ENCODE measurements at regions not wholly inside any gene's neighbourhood (a gene's known extent, or its start where the extent isn't known, plus 50 kb on each side); places are given as distances from the start of the nearest gene placed in this dataset.

GRCh38 chr4:141801558-141801957, 165.2 kb downstream of the IL15 start:
- in situ Hi-C loops (cut with HindIII; ENCODE audit: low sequenced_read_pairs): no loop called here
- TF ChIP-seq, protein P1, sequence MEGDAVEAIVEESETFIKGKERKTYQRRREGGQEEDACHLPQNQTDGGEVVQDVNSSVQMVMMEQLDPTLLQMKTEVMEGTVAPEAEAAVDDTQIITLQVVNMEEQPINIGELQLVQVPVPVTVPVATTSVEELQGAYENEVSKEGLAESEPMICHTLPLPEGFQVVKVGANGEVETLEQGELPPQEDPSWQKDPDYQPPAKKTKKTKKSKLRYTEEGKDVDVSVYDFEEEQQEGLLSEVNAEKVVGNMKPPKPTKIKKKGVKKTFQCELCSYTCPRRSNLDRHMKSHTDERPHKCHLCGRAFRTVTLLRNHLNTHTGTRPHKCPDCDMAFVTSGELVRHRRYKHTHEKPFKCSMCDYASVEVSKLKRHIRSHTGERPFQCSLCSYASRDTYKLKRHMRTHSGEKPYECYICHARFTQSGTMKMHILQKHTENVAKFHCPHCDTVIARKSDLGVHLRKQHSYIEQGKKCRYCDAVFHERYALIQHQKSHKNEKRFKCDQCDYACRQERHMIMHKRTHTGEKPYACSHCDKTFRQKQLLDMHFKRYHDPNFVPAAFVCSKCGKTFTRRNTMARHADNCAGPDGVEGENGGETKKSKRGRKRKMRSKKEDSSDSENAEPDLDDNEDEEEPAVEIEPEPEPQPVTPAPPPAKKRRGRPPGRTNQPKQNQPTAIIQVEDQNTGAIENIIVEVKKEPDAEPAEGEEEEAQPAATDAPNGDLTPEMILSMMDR (IDR thresholded peaks at IDR 0.05; ENCODE audit: low read depth, low read length): no peak
- no peak for DNase-seq (ENCODE audit: low read depth, low spot score)
- no peak overlapping the region for H3K4me3 ChIP-seq (ENCODE audit: low read depth, low read length)

- peak; percentile 84 for DNase-seq (ENCODE audit: low read depth, low spot score)
- TF ChIP-seq, protein P1 (IDR thresholded peaks at IDR 0.05; ENCODE audit: low read depth, low read length): no peak
- in situ Hi-C loops (cut with HindIII; ENCODE audit: low sequenced_read_pairs): no loop called here
These were observed 165.9 kb downstream of the IL15 start for GRCh38 chr4:141802333-141802732.

DNA sequence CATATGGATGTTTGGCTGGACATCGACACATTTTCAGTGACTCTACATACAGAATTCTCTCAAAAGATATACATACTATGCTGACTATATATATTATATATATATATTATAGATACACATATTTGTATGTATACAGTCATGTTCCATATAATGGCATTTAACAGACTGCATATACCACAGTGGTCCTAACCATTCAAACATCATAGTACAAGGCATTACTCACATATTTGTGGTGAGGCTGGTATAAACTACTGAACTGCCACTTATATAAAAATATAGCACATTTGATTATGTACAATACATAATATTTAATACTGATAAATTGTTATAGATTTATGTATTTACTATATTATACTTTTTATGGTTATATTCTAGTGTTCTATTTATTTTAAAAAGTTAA, 168.5 kb downstream of the IL15 start:
- TF ChIP-seq, protein P1 (IDR thresholded peaks at IDR 0.05; ENCODE audit: low read depth, low read length): no peak
- no peak for DNase-seq (ENCODE audit: low read depth, low spot score)
- no peak overlapping the region for H3K4me3 ChIP-seq (ENCODE audit: low read depth, low read length)
- in situ Hi-C loops (cut with HindIII; ENCODE audit: low sequenced_read_pairs): no loop called here

More at GRCh38 chr4:141802333-141802732, 165.9 kb downstream of the IL15 start:
- no peak overlapping the region for H3K4me3 ChIP-seq (ENCODE audit: low read depth, low read length)

- DNase-seq (ENCODE audit: low read depth, low spot score): peak; percentile 67
- TF ChIP-seq, protein P1 (IDR thresholded peaks at IDR 0.05; ENCODE audit: low read depth, low read length): no peak
- H3K4me3 ChIP-seq (ENCODE audit: low read depth, low read length): no peak overlapping the region
- in situ Hi-C loops (cut with HindIII; ENCODE audit: low sequenced_read_pairs): no loop called here
These were observed 170.9 kb downstream of the IL15 start for GRCh38 chr4:141807103-141807891.

DNA sequence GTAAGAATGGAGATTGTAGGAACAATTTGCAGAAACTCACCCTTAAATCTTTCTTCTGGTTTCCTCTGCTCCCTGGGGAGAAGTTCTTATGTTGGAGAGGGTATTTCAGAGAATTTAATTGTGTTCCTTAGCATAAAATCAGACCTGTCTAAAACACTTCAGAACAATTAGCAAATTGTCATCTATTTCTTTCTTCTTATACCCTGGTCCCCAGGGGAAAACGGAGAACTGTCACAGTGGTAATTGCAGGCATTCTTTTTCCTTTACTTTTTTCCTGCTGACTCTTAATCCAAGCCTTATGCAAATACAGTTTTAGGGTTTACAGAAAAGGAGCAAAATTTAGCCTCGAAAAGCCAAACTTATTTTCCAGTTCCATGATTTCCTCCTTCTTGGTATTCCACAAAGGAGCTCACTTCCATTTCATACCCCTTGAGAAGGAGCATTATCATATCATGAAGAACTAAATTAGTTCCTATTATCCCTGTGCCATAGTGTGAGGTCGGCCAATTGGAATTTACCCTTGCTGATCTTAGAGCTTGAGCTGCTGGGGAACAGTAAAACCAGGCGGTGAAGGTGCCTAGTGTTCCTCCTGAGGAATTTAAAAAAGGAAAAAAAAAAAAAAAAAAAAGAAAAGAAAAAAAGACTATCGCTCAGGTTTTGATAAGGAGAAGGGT, 173.8 kb downstream of the IL15 start:
- in situ Hi-C loops (cut with HindIII; ENCODE audit: low sequenced_read_pairs): no loop called here
- TF ChIP-seq, protein P1 (IDR thresholded peaks at IDR 0.05; ENCODE audit: low read depth, low read length): no peak
- no peak overlapping the region for H3K4me3 ChIP-seq (ENCODE audit: low read depth, low read length)
- no peak for DNase-seq (ENCODE audit: low read depth, low spot score)

DNA sequence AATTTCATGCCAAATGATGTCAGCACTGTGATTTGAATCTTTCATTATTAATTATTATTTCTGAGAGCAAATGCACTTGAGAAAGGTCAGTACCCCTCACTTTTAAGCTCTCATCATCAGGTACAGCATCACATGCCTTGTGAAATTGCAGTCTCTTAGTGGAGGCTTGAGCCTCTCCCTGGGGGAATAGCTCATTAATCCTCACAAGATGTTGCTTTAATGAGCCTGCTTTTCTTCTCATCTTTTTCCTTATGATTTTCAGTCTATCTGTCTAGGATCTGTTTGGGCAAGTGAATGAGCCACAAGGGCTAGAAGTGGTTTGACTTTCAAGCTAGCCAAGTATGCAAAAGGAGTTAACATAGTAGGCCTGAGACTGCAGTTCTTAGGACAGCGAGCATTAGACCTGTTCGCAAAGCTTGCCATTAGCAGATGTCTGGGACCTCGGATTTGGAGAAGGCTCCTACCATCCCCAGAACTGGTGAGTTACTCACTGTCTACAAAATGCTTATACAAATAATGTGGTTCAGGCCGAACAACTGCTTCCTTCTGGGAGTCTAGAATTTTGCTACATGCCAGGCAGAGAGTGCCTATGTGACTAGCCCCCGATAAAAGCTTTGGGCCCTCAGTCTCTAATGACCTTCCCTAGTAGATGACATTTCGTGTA, 174.5 kb downstream of the IL15 start:
- DNase-seq (ENCODE audit: low read depth, low spot score): peak; percentile 49

More for the DNA sequence above, 174.5 kb downstream of the IL15 start:
- in situ Hi-C loops (cut with HindIII; ENCODE audit: low sequenced_read_pairs): no loop called here
- H3K4me3 ChIP-seq (ENCODE audit: low read depth, low read length): no peak overlapping the region
- TF ChIP-seq, protein P1 (IDR thresholded peaks at IDR 0.05; ENCODE audit: low read depth, low read length): no peak
